GM19328 (cell line): ENCODE measurements at regions not wholly inside any gene's neighbourhood (a gene's known extent, or its start where the extent isn't known, plus 50 kb on each side); places are given as distances from the start of the nearest gene placed in this dataset.
A peak's percentile ranks its signal among the peaks of the same experiment; 100 is the strongest.

Experiments used
- ATAC-seq: cut with Tn5 transposase; IDR thresholded peaks from one replicate; pipeline ENCODE4 v1.9.1; 2021; ENCODE audit warnings: mild to moderate bottlenecking, moderate library complexity; ENCODE audit not compliant: unreplicated experiment

GRCh38 chr15:101124731-101125451 lies 127.0 kb downstream of the CHSY1 start:
- ATAC-seq: no peak

GRCh38 chr15:101123222-101123910 lies 128.5 kb downstream of the CHSY1 start:
- ATAC-seq: no peak

DNA sequence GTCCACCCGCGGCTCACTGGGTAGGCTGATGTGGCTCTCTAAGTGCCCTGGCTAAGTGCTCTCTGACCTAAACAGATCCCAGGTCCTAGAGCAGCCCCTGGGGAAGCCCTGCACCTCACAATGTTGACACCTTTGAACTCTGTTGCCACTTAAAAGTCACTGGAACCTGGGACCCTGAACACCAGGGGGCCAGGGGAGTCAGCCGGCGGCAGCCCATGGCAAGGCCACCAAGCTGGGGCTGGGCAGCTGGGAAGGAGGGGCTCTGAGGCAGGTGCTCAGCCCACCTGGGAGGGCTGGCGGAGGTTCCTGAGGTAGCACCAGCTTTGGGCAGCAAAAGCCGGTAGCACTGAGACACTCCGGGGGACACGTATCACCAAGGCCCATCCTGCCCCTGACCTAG lies 129.0 kb downstream of the CHSY1 start:
- ATAC-seq: no peak

GRCh38 chr15:101122266-101122665 lies 129.6 kb downstream of the CHSY1 start:
- no peak for ATAC-seq

GRCh38 chr15:101121511-101122090 lies 130.2 kb downstream of the CHSY1 start:
- peak; percentile 72 for ATAC-seq

- no peak for ATAC-seq
Observed at GRCh38 chr15:101120987-101121386, 130.9 kb downstream of the CHSY1 start.

GRCh38 chr15:101120473-101120872 lies 131.4 kb downstream of the CHSY1 start:
- no peak for ATAC-seq
